GM23248 (cell line): ENCODE measurements at regions not wholly inside any gene's neighbourhood (a gene's known extent, or its start where the extent isn't known, plus 50 kb on each side); places are given as distances from the start of the nearest gene placed in this dataset.

Experiments
- EZH2 ChIP-seq: fragments of 200-600 bp; sonication (generic); IDR thresholded peaks from 2 replicates; pipeline ENCODE4 v1.6.1; 2018; ENCODE audit warnings: antibody characterized with exemption, mild to moderate bottlenecking; ENCODE audit not compliant: insufficient read depth, poor library complexity, severe bottlenecking
- EZH2phosphoT487 ChIP-seq: fragments of 200-600 bp; sonication (generic); IDR thresholded peaks from 2 replicates; pipeline ENCODE4 v1.6.1; 2018; ENCODE audit warnings: antibody characterized with exemption, moderate library complexity, mild to moderate bottlenecking, low read depth; ENCODE audit not compliant: insufficient read depth

DNA sequence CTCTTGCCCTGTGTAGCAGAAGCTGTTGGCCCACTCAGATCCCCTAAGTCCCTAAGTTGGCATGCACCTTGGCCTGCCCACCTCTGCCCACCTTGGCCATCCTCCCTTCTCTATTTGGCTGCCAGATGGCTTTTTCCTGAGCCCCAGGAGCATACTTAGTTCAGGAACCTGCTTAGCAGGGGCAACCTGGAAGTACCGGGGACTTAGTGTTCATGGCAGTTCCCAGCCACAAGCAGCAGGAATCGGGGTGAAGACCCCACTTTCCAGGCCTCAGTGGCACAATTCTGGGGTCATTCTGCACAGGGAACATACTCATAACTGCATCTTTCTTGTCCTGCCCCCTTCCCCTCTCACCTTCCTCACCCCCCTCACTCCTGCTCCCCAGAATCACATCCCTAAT, 158.0 kb upstream of the PMEPA1 start:
- no peak for TF ChIP-seq EZH2
- no peak for TF ChIP-seq EZH2phosphoT487
